Calu3 (cell line): ENCODE measurements at regions not wholly inside any gene's neighbourhood (a gene's known extent, or its start where the extent isn't known, plus 50 kb on each side); places are given as distances from the start of the nearest gene placed in this dataset.

ENCODE experiments used
- BruUV-seq: library from RNA; stranded (reverse); fragments of 400-500 nt; replicated peaks from 2 replicates; lab custom pipeline; 2021; lab: Mats Ljungman, UMichigan
- CTCF ChIA-PET: fragments of 300-600 bp; sonication (Branson Sonifier 250); formaldehyde crosslinking; loops from one replicate; lab custom pipeline; 2022; ENCODE audit warnings: antibody characterized with exemption; lab: Charles Lee
- DNase-seq: peaks from one replicate; pipeline ENCODE4 v3.0.0; 2022
- H3K27ac Mint-ChIP-seq: one replicate; pipeline ENCODE4 v1.8.0; 2022; ENCODE audit warnings: mixed read lengths; ENCODE audit not compliant: unreplicated experiment
- H3K27me3 Mint-ChIP-seq: one replicate; pipeline ENCODE4 v1.8.0; 2022; ENCODE audit warnings: mixed read lengths; ENCODE audit not compliant: unreplicated experiment
- H3K36me3 Mint-ChIP-seq: one replicate; pipeline ENCODE4 v1.8.0; 2022; ENCODE audit warnings: mild to moderate bottlenecking, moderate library complexity, mixed read lengths; ENCODE audit not compliant: insufficient read depth, unreplicated experiment
- H3K4me1 Mint-ChIP-seq: one replicate; pipeline ENCODE4 v1.8.0; 2022; ENCODE audit warnings: mild to moderate bottlenecking, low read depth, mixed read lengths; ENCODE audit not compliant: unreplicated experiment
- H3K4me3 Mint-ChIP-seq: one replicate; pipeline ENCODE4 v1.8.0; 2022; ENCODE audit warnings: mild to moderate bottlenecking, low read depth, moderate library complexity, mixed read lengths; ENCODE audit not compliant: unreplicated experiment
- H3K9me3 Mint-ChIP-seq: one replicate; pipeline ENCODE4 v1.8.0; 2022; ENCODE audit warnings: low read depth, mixed read lengths; ENCODE audit not compliant: unreplicated experiment
- CTCF ChIP-seq: fragments of 200-600 bp; IDR thresholded peaks from one replicate; pipeline ENCODE4 v1.8.0; 2022; ENCODE audit warnings: antibody characterized with exemption; ENCODE audit not compliant: unreplicated experiment
- intact Hi-C: fragments of 100-400 bp; cut with micrococcal nuclease; formaldehyde crosslinking; loops from one replicate; pipeline ENCODE4 v1.10.0; 2022; ENCODE audit not compliant: unreplicated experiment

GRCh38 chr5:36815871-36816270, 60.7 kb upstream of the NIPBL start:
- Mint-ChIP-seq H3K4me3 (no peak overlapping the region), H3K9me3 (no peaks in the 10 kb centered on the region), H3K27me3 (peaks cover 13% of the 10 kb centered on the region), H3K27ac (no peak overlapping the region), H3K36me3 (no peaks in the 10 kb centered on the region), H3K4me1 (no peaks in the 10 kb centered on the region)
- CTCF ChIA-PET: no interaction called here
- intact Hi-C loops: no loop called here
- DNase-seq: no peak
- BruUV-seq: no TSS peak
- no peak for TF ChIP-seq CTCF

GRCh38 chr5:36820900-36821299, 55.7 kb upstream of the NIPBL start:
- Mint-ChIP-seq H3K4me3 (no peak overlapping the region), H3K4me1 (no peaks in the 10 kb centered on the region), H3K36me3 (no peaks in the 10 kb centered on the region), H3K9me3 (no peaks in the 10 kb centered on the region), H3K27ac (no peak overlapping the region), H3K27me3 (peaks cover 33% of the 10 kb centered on the region)
- CTCF ChIA-PET: no interaction called here
- intact Hi-C loops: no loop called here
- DNase-seq: no peak
- TF ChIP-seq CTCF: no peak
- no TSS peak for BruUV-seq

GRCh38 chr5:36826694-36827093, 49.9 kb upstream of the NIPBL start:
- no TSS peak for BruUV-seq
- no peak overlapping the region for H3K4me3 Mint-ChIP-seq
- intact Hi-C loops: no loop called here
- no peak for DNase-seq
- no peaks in the 10 kb centered on the region for H3K4me1 Mint-ChIP-seq
- no peak overlapping the region for H3K27ac Mint-ChIP-seq
- peaks cover 59% of the 10 kb centered on the region for H3K27me3 Mint-ChIP-seq
- no peaks in the 10 kb centered on the region for H3K36me3 Mint-ChIP-seq
- no peak for TF ChIP-seq CTCF
- no peaks in the 10 kb centered on the region for H3K9me3 Mint-ChIP-seq
- CTCF ChIA-PET: no interaction called here
